NCI-H345 treated with DMSO at 0.1 percent for 48 hours (cell line): ENCODE measurements at regions not wholly inside any gene's neighbourhood (a gene's known extent, or its start where the extent isn't known, plus 50 kb on each side); places are given as distances from the start of the nearest gene placed in this dataset.

Experiments used
- DNase-seq: peaks from one replicate; lab custom pipeline; 2025; ENCODE audit not compliant: unreplicated experiment; lab: John Stamatoyannopoulos, UW

DNA sequence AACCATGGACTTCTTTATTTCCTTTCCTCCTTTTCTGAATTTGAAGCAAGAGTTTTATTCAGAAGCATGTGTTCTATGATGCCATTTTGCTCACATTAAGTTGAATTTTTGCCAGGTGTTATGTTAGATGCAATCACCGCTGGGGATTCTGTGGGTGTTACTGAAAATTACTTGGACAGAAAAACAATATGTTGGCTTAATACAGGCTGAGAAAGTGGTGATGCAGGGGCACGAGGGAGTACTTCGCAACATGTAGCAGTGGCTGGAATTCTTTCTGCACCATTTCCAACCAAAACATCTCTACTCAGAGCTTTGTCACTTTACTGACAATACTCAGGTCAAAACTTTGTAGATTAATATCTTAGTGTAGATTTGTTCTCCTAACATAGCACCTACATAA, 109.2 kb upstream of the PCDH18 start:
- no peak for DNase-seq

GRCh38 chr4:137640838-137641158, 108.5 kb upstream of the PCDH18 start:
- no peak for DNase-seq

DNA sequence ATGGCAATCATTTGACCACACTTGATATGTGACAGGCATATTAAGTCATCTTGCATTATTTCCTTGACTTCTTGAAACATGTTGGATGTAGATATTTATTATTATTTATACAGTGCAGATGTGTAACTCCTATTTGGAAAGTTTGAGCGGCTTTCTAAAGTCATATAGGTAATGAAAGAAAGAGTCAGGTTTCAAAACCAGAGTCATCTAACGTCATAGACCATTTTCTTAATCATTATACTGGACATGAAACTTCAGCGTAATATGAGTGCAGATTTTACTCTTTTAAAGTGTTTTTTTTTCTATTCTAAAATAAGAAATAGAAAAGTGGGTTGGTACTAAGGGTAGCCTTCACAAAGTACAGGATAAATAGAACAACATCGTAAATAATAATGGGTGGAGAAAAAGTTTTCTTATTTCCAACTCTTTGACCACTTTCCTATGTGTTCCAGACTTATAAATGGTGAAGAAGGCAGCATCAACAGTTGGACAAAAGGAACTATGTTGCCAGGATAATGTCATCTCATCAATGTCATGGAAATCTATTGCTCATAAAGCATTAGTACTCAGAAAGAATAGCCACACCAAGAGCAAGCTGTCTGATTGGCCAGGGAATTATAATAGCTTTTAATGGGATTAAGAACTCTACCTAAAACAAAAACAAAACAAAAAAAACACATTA, 108.0 kb upstream of the PCDH18 start:
- DNase-seq = no peak

GRCh38 chr4:137638934-137639333, 106.6 kb upstream of the PCDH18 start:
- DNase-seq = no peak

GRCh38 chr4:137635601-137636000, 103.3 kb upstream of the PCDH18 start:
- no peak for DNase-seq

DNA sequence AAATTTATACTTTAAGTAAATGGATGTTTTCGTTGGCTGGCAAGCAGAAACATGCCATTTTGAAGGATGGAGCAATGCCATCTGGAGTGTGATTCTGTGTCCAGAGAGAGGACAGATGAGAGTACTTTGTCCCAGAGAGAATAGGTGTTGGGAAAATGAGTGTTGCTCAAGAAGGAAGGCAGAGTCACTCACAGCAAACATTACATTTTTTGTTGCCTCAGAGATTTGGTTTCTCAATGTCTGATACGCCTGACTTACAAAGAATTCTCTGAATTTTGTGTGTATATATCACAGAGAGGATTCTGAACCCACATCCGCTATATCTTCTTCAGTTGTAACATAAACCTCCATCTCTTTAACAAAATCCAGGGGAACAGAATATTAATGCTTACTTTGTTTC, 102.8 kb upstream of the PCDH18 start:
- DNase-seq = no peak

DNA sequence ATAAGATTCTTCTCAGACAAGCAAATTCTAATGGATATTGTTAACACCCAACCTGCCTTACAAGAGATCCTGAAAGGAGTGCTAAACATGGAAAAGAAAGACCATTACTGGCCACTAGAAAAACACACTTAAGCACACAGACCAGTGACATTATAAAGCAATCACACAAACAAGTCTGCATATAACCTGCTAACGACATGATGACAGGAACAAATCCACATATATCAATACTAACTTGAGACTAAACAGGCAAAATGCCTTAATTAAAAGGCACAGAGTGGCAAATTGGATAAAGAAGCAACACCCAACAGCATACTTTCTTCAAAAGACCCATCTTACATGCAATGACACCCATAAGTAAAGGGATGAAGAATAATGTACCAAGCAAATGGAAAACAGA, 100.5 kb upstream of the PCDH18 start:
- DNase-seq = no peak

DNA sequence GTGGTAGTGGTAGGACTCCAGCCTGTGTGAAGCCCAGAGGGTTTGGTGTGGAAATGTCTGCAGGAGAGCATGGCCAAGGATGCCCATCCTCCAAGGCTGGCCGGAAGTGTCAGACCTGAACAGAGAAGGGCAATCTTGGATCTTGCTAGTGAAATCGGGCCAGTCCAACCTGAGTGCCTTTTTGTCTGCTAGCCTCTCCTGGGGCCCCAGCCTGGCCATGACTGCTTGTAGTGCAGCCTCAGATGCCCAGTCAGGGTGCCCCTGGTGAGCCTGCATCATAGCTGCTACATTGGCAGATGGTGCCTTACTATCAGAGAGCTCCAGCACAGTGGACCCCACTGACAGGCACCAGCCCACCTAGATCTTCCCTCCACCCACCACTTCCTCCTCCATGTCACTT, 99.3 kb upstream of the PCDH18 start:
- DNase-seq = no peak

GRCh38 chr4:137630252-137630651, 98.0 kb upstream of the PCDH18 start:
- no peak for DNase-seq

GRCh38 chr4:137627739-137628460, 95.6 kb upstream of the PCDH18 start:
- DNase-seq = no peak

DNA sequence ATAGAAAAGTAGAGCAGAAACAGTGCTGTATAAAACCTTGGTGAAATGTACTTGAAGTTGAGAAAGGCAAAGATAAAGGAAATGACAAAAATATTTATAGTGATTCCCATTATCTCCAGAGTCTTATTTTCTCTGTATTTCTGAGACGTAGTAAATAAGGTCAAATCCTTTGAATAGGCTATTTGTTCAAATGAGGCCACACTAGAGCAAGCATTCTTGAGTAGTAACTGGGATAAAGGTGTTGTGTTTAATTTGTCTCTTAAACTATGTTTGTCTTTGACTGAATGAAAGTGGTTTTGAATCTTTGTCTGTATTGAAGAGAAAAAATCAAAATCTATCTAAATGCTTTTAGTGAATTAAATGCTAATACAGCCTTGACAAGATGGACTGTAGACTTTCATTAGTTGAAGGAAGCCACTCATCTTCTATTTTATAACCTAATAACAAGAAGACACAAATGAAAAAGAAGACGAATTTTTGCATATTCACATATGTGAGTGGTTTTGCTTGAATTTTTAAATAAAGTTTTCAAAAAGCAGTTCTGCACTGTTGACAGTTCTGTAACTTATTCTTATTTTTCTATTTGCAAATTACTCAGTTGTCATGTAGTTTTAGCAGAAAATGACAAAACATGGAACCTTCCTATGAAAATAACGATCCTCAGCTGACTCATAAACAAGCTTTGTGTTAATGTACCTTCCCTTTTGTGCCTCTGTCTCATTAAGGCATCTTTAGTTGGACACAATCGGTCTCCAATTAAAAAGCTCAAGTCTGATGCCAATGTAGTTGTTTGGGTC, 94.8 kb upstream of the PCDH18 start:
- no peak for DNase-seq

DNA sequence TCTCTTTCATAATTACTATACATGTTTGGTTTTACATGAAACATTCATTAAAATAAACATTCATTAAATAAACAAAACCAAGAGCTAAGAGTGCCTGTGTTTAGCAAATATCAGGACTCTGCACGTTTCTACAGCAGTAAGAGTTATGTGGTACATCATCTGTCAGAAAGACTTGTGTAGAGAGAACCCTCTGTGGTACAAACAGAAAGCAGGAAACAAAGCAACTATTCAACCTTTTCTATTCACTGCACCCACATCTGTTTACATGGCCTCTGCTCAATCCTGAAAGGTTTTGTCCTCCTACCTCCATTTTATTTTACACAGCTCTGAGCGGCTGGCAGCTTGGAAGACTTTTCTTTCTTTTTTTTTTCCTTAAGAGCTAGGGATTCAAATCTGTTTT, 90.7 kb upstream of the PCDH18 start:
- DNase-seq = peak; percentile 52

- DNase-seq = peak; percentile 35
Observed at GRCh38 chr4:137621056-137621455, 88.8 kb upstream of the PCDH18 start.

DNA sequence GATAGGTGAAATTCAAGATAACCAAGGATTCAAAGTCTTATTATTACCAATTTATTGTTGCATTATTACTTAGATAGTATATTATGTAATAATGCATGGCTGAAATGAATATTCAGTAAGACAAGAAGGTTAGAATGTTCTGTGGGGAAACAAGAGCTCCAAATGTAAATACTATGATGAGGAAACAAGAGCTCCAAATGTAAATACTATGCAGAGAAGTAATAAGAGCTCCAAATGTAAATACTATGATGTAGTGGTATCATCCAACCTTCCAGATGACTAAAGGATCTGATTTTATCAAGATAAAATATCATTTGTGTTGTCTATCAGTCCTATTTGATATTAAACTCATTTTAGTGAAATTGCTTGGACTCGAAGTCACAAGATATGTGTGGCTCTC, 82.2 kb upstream of the PCDH18 start:
- peak; percentile 9 for DNase-seq

- no peak for DNase-seq
Observed at GRCh38 chr4:137611998-137612700, 79.9 kb upstream of the PCDH18 start.

GRCh38 chr4:137610960-137611359, 78.7 kb upstream of the PCDH18 start:
- no peak for DNase-seq

DNA sequence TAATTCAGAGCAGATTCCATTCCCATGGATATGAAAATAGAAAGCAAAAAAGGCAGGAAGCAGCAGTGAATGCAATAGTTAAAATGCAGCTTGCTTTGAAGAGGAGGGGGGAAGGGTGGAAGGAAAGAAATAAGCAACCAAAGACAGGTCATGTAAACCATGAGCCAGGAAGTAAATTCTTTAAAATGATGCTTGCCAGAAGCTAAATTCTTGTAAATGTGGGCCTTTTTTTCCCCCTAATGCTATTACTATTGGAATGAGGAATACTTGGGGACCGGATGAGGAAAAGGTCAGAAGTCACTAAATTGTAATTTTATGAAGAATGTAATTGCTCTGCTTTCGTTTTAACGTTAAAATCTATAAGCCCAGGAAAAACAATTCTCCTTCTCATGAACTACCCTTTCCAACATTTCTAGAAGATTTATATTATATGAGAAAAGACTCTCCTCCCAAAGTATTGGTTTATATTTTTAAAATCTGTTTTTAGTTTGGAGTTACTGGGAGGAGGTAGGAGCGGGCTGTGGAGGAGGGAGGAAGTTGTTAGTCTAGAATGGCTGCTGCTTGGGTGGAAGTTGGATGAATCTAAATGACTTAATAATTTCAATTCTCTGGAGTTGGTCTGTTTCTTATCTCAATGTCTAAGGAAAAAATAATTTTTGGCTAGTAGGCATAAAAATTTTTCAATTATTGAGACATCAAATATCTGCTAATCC, 77.6 kb upstream of the PCDH18 start:
- no peak for DNase-seq

DNA sequence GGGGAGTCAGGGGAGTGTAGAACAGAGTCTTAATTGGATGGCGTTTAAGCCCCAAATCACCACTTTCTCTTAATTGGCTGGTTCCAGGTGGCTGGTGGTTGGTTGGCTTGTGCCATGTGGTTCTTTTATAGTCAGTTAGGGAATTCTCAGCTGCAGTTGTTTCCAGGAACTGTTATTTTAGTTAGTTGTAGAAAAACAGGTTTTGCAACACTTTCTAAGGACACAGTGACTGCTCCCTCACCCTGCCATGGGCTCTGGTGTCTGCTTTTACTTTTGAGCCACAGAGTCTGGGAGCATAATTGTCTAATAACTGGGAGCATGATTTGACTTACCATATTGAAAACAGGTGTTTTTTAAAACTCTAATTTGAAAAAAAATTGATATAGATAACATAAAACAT, 75.8 kb upstream of the PCDH18 start:
- DNase-seq = no peak

- no peak for DNase-seq
Observed at GRCh38 chr4:137602436-137602835, 70.1 kb upstream of the PCDH18 start.

- no peak for DNase-seq
Observed at GRCh38 chr4:137601934-137602333, 69.6 kb upstream of the PCDH18 start.

DNA sequence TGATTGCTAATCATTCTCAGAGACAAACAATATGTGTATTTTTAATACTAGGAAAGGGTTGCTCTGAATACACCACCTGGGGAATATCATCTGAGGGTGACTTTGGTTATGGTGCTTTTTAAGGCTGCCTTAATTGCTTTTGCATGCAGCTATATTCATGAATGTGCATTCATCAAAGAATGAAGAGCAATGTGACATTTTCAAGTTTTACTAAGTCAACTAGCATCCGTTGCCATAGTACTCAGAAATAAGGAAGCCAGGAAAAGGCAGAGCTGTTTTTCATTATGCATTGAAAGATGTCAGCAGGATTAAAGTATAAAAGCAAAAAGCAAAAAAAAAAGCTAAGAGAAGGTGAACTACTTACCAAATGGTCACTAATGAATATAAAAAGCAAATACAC, 67.4 kb upstream of the PCDH18 start:
- no peak for DNase-seq
